ENCODE measurements at regions not wholly inside any gene's neighbourhood (a gene's known extent, or its start where the extent isn't known, plus 50 kb on each side); places are given as distances from the start of the nearest gene placed in this dataset.

GRCh38 chr16:86049641-86050040 is 150.7 kb downstream of the IRF8 start:
- ChIA-PET CTCF (interaction anchor here (0.6 to 2.2 kb wide), 2 partner anchors 228 to 290 kb away, joined by 3 to 6 read pairs; no protein-coding TSS in a partner anchor), POLR2A (ENCODE audit: low non-redundant PET) (no interaction called here)
- H3K27ac ChIP-seq = no peak overlapping the region
- no peak for DNase-seq (ENCODE audit: low spot score)
- TF ChIP-seq CTCF (conservative IDR thresholded peaks at IDR 0.05; ENCODE audit: low read depth) = no peak

GRCh38 chr16:86050111-86050510 is 151.1 kb downstream of the IRF8 start:
- ChIA-PET POLR2A (ENCODE audit: low non-redundant PET) (no interaction called here), CTCF (interaction anchor here (0.6 to 2.2 kb wide), 3 partner anchors 13 to 290 kb away, joined by 3 to 6 read pairs (median 3); no protein-coding TSS in a partner anchor)
- no peak for TF ChIP-seq CTCF (conservative IDR thresholded peaks at IDR 0.05; ENCODE audit: low read depth)
- no peak overlapping the region for H3K27ac ChIP-seq
- no peak for DNase-seq (ENCODE audit: low spot score)

GRCh38 chr16:86050591-86051367 is 151.8 kb downstream of the IRF8 start:
- TF ChIP-seq CTCF (conservative IDR thresholded peaks at IDR 0.05; ENCODE audit: low read depth) = no peak
- no peak overlapping the region for H3K27ac ChIP-seq
- DNase-seq (ENCODE audit: low spot score) = no peak
- ChIA-PET POLR2A (ENCODE audit: low non-redundant PET) (no interaction called here), CTCF (interaction anchor here (1.1 to 2.2 kb wide), 2 partner anchors 14 to 229 kb away, joined by 3 to 6 read pairs; no protein-coding TSS in a partner anchor)

GRCh38 chr16:86051368-86052114 is 152.6 kb downstream of the IRF8 start:
- ChIA-PET CTCF (no interaction called here), POLR2A (ENCODE audit: low non-redundant PET) (no interaction called here)
- no peak for DNase-seq (ENCODE audit: low spot score)
- H3K27ac ChIP-seq = no peak overlapping the region
- no peak for TF ChIP-seq CTCF (conservative IDR thresholded peaks at IDR 0.05; ENCODE audit: low read depth)

- DNase-seq (ENCODE audit: low spot score) = no peak
- H3K27ac ChIP-seq = no peak overlapping the region
- CTCF ChIA-PET = no interaction called here
- TF ChIP-seq CTCF (conservative IDR thresholded peaks at IDR 0.05; ENCODE audit: low read depth) = no peak
- POLR2A ChIA-PET (ENCODE audit: low non-redundant PET) = no interaction called here
Measured at GRCh38 chr16:86052115-86052670, 153.2 kb downstream of the IRF8 start.

GRCh38 chr16:86052926-86053325 is 154.0 kb downstream of the IRF8 start:
- no peak for DNase-seq (ENCODE audit: low spot score)
- POLR2A ChIA-PET (ENCODE audit: low non-redundant PET) = no interaction called here

More at GRCh38 chr16:86052926-86053325, 154.0 kb downstream of the IRF8 start:
- H3K27ac ChIP-seq = no peak overlapping the region
- CTCF ChIA-PET = no interaction called here
- no peak for TF ChIP-seq CTCF (conservative IDR thresholded peaks at IDR 0.05; ENCODE audit: low read depth)
